Cardiac muscle cell (in vitro differentiated cells and primary cell): ENCODE measurements at regions not wholly inside any gene's neighbourhood (a gene's known extent, or its start where the extent isn't known, plus 50 kb on each side); places are given as distances from the start of the nearest gene placed in this dataset.

Experiments used
- DNase-seq, 2 donors: peaks; one replicate each; pipeline versions ENCODE4 v3.0.0 to v3.0.0-alpha.2; 2010 to 2017; ENCODE audit warnings: low read depth in 1 of 2, low spot score in 1 of 2
- H3K27ac ChIP-seq: fragments of 200-600 bp; sonication (generic); 2 replicates; pipeline ENCODE4 v1.5.1; 2016
- H3K27me3 ChIP-seq: fragments of 200-600 bp; sonication (generic); 2 replicates; pipeline ENCODE4 v1.6.0; 2016; ENCODE audit warnings: control low read depth
- H3K36me3 ChIP-seq: fragments of 200-600 bp; sonication (generic); 2 replicates; pipeline ENCODE4 v1.5.1; 2016; ENCODE audit warnings: control low read depth
- H3K4me1 ChIP-seq: fragments of 200-600 bp; sonication (generic); 2 replicates; pipeline ENCODE4 v1.8.1; 2017; ENCODE audit warnings: low read depth, mild to moderate bottlenecking, mixed run types
- H3K4me3 ChIP-seq: fragments of 200-600 bp; sonication (generic); 2 replicates; pipeline ENCODE4 v1.5.1; 2016; ENCODE audit warnings: mild to moderate bottlenecking
- H3K9me3 ChIP-seq: fragments of 200-600 bp; sonication (generic); 2 replicates; pipeline ENCODE4 v1.5.1; 2017; ENCODE audit warnings: low read depth, mild to moderate bottlenecking, control low read depth
- CTCF ChIP-seq: IDR thresholded peaks from 2 replicates; pipeline ENCODE4 v1.5.1; 2012; ENCODE audit warnings: low read depth, mild to moderate bottlenecking, low read length

DNA sequence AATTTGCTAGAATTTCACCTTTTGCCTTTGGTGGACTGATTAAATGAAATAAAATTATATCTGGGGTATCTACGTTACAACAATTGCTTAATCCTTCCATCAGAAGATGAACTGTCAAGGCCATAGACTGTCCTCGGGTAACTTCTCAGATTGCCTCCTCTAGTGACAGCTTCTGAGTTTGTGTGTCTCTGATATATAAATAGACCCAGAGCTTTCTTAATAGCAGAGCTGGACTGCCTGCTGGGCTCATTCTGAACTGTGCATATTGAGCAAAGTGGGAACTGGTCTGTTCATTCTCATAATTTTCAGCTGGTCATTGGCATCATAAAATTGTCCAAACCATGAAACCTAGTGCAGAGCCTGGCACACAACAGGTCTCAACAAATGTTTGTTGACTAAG lies 99.1 kb upstream of the GRAMD1B start:
- Histone ChIP-seq H3K9me3 (no peaks in the 10 kb centered on the region), H3K27me3 (no peaks in the 10 kb centered on the region), H3K4me3 (no peak overlapping the region), H3K27ac (peak overlapping the region; percentile 80), H3K4me1 (peaks cover 41% of the 10 kb centered on the region), H3K36me3 (no peaks in the 10 kb centered on the region)
- no peak for TF ChIP-seq CTCF
- peak in 1 of 2 donors; percentile 48 for DNase-seq

DNA sequence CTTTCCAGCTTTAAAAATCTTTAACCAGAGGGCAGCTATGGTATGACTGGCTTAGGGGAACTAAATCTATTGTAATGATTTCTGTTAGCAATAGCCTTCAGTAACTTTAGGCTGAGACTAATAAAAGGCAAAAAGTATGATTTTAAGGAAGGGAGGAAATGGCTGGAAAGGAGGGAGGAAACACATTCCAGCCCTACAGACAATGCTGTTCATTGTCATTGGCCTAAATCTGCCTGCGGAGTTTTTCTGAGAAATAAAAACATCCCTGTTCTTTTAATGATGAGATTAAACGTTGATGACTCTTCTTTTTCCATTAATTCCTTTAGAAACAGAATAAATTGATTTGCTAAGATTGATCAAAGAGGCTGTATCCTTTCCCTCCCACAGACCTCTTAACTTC lies 99.6 kb upstream of the GRAMD1B start:
- H3K27me3 ChIP-seq = no peaks in the 10 kb centered on the region
- peaks cover 41% of the 10 kb centered on the region for H3K4me1 ChIP-seq
- peak overlapping the region; percentile 80 for H3K27ac ChIP-seq
- no peak for DNase-seq
- no peaks in the 10 kb centered on the region for H3K9me3 ChIP-seq
- TF ChIP-seq CTCF = no peak
- H3K4me3 ChIP-seq = no peak overlapping the region
- H3K36me3 ChIP-seq = no peaks in the 10 kb centered on the region

DNA sequence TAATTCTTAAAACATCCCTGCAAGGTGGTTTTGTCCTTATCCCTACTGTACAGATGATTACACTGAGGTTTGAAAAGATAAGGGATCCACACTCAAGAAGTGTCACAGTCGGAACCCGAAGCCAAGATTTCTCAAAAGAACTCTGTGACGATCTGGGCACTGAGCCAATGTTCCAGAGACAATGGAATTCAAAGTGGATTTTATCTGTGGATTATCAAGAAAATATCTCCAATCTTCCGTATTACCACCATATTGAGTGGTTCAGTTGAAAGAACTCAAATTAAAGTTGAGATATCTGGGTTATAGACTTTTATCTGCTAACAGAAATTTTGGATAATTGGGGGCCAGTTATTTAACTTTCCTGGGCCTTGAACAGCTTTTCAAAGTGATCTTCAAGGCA lies 100.0 kb upstream of the GRAMD1B start:
- peak in 1 of 2 donors; percentile 24 for DNase-seq
- H3K4me1 ChIP-seq = peaks cover 41% of the 10 kb centered on the region
- H3K9me3 ChIP-seq = no peaks in the 10 kb centered on the region
- H3K36me3 ChIP-seq = no peaks in the 10 kb centered on the region
- H3K4me3 ChIP-seq = no peak overlapping the region
- H3K27ac ChIP-seq = peak overlapping the region; percentile 80
- TF ChIP-seq CTCF = no peak
- H3K27me3 ChIP-seq = no peaks in the 10 kb centered on the region

DNA sequence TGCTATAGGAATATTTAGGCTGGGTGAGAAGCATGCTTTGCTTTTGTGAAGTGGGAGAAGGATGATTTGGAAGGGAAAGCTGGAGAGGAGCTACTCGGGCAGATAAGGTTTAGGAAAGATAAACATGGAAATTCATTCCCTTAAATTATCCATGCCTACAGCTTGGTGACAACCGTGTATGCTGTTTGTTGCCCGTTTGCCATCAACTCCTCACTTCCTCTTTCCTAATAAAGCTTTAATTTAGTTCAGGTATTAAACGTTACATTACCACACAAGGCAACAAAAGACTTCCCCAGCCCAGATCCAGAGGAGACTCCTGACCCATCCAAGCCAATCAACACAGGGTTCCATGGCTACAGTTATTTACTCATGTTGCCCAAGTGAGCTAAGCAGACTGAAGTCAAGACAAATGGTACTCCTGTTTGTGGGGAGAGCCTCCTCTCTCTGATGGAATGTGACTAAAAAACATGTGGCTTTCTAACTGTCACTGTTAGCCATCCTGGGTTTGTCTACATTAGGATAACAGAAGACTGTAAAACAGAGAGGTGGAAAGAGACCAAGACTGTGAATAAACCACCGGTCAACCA lies 101.7 kb upstream of the GRAMD1B start:
- Histone ChIP-seq H3K27me3 (peaks cover 2% of the 10 kb centered on the region), H3K9me3 (no peaks in the 10 kb centered on the region), H3K36me3 (no peaks in the 10 kb centered on the region), H3K27ac (peak overlapping the region; percentile 11), H3K4me1 (peaks cover 48% of the 10 kb centered on the region), H3K4me3 (no peak overlapping the region)
- no peak for DNase-seq
- TF ChIP-seq CTCF = no peak

DNA sequence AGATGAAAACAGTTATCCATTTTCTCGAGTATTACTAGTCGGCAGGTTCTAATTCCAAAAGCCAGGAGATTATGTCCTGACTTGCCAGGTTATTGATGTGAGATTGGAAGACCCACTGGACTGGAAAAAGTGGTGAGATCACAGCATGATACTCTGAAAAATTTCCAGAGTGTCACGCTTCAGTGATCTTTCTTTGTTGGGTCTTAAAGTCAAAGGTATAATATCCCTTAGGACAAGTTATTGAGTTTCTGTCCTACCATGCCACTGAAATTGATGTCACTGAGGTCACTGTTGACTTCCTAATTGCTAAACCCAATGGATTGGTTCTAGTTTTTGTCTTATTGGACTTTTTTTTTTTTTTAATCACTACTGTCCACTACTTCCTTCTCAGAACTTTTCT lies 104.5 kb upstream of the GRAMD1B start:
- TF ChIP-seq CTCF = no peak
- Histone ChIP-seq H3K27me3 (peaks cover 13% of the 10 kb centered on the region), H3K4me1 (peaks cover 33% of the 10 kb centered on the region), H3K4me3 (no peak overlapping the region), H3K36me3 (no peaks in the 10 kb centered on the region), H3K27ac (no peak overlapping the region), H3K9me3 (no peaks in the 10 kb centered on the region)
- no peak for DNase-seq
